ENCODE measurements at regions not wholly inside any gene's neighbourhood (a gene's known extent, or its start where the extent isn't known, plus 50 kb on each side); places are given as distances from the start of the nearest gene placed in this dataset.

GRCh38 chr2:71990826-71991225 lies 156.8 kb downstream of the CYP26B1 start:
- TF ChIP-seq CTCF (IDR thresholded peaks at IDR 0.05) (no peak), EZH2phosphoT487 (IDR thresholded peaks at IDR 0.05) (no peak)

Data from neural progenitor cell (in vitro differentiated cells).